HS-5 (cell line): ENCODE measurements at regions not wholly inside any gene's neighbourhood (a gene's known extent, or its start where the extent isn't known, plus 50 kb on each side); places are given as distances from the start of the nearest gene placed in this dataset.

Experiments
- DNase-seq: peaks from one replicate; pipeline ENCODE4 v3.0.0-alpha.2; 2012; ENCODE audit warnings: low read depth

DNA sequence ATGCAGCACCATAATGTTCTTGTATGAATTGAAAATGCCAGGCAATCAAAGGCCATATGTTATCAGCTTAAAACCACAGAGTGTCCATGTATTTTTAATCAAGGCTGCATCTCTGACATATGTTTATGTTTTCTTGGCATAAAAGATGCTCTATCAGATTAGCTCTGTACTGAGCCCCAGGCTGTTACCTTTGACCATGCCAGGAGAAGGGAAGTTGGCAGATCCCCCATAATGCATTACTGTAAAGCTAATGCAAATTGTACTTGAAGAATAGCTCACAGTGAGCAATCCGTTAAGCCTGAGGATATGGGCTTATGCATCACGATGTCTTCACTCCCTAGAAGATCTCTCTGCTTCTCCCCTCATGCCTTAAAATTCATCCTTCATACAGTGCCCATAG lies 414.4 kb downstream of the BRINP1 start:
- DNase-seq, result no peak

DNA sequence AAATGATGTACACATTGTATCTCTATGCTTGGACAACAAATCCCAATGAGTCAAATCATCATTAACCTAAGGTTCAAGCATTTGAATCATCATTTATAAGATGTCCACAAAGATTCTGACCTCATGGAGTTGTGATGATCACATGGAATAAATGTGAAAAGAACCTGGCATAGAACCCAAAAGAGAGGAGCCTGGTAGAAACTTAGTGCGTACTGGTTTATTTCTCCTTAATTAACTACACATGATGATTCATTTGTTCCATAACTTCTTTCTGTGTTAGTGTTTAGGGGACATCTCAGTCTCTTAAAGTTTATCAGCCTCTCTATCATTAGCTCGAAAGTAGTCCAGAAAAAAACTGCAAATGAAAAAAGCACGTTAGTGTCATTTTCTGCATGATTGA lies 411.6 kb downstream of the BRINP1 start:
- no peak for DNase-seq

DNA sequence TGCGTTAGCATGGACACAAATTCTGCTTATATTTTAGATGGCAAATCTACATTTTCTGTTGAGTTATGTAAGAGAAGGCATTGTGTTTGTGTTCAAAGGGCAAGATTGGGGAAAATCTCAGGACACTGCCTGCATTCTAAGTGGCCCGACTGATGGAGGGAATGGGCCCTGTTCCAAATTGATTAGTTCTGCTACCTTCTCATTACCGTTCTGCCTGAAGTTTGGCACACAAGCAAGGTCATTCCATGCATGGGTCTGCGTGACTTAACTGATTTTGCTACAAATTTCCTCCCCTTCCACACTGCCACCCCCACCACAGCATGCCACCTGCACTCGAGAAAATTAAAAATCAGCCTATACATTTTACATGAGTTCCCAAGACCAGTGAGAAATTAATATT lies 409.9 kb downstream of the BRINP1 start:
- DNase-seq, result no peak

DNA sequence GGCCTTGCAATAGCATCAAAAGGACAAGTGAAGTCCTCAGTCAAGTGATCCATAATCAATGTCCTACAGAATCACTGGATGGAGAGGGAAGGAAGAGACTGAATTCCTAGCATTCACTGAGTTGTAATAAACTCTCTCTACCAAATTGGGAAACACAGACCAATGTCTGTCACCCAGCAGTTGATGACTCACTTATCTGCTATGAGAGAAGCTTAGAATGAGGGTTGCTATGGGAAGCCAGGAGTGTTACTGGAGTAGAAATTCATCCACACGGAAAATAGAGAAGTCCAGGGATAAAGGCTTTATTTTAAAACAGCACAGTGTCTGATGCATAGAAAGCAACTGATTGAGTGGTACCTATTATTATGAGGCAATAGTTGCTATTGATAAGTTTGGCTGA lies 407.4 kb downstream of the BRINP1 start:
- peak; percentile 80 for DNase-seq

DNA sequence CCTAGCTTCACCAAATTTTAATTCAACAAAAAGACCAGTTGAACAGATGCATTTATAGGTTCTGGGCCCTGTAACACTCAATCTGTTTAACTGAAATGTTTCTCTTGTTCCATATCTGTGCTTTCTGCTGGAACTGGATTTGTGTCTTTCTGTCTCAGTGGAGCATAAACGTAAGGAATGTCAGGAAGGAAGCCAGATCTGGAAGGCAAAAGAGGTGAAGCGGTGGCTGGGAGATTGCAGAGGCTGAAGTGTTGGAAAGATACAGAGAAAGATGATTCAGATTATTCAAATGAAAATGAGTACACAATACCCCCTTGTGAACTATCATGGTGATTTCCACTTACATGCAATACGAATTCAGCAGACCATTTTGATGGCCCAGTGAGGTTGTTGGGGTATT lies 406.8 kb downstream of the BRINP1 start:
- no peak for DNase-seq

DNA sequence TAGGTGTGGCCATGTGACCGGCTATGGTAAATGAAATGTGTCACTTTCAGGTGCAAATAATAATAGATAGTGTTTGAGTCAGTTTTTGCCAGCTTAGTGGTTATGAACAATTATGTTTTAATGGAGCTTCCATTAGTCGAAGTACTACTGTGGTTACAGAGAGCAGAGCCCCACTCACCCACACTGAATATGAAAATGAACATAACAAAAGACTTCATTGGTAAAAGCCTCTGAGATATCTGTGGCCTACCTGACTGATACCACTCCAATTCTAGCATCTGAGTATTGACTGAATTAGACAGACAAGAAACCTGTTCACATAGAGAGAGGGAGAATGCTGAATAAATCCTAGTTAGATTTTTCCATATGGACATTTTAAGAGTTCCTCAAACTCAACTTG lies 405.6 kb downstream of the BRINP1 start:
- no peak for DNase-seq

DNA sequence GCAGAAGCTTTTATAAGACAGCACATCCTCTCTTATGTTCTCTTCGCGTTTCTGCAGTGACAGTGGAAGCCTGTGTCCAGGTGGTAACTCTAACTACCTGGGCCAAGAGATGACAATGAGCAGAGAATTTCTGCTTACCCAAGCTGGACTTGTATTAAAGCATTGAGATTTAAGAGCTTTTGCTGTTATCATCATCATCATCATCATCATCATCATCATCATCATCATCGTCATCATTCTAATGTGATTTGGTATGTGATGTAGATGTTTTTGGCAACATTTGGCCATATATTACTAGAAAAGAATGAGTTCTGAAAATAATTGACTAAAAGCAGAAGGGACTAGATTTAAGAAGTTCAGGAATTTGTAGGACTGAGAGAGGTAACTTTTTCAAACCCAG lies 401.3 kb downstream of the BRINP1 start:
- DNase-seq, result no peak

DNA sequence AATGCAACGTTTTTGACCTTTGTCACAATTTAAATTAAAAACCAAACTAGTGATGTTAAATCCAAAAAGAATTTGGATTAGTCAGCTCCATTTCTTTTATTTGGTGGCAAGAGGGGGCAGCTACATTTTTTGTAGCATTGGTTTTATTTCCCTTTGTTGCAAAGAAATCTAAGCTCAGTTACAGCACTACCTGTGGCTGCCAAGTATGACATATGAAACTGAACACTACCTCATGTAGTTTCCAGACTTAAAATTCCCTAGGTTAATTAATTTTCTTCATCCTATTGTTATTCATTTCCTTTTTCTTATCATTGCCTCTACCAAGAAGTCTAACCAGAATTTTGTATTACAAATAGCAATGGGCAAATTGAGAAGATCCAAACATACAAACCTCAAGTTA lies 393.5 kb downstream of the BRINP1 start:
- DNase-seq, result no peak

DNA sequence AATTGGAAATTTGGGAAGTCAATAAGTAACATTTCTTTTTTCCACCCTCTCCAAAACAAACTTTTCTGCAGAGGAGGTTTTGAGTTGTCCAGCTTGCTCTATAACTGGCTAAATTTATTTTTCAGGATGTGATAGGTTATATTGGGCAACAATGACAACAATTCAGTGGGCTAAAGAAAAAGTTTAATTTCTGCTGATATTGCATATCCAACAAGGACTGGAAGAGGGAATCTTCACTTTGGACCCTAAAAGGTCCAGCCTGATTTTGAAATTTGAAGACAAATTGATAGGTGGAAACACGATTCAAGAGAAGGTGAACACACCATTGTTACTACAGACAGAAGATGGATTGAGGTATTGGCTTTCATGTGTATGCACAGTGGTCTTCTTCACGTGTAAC lies 393.1 kb downstream of the BRINP1 start:
- no peak for DNase-seq

DNA sequence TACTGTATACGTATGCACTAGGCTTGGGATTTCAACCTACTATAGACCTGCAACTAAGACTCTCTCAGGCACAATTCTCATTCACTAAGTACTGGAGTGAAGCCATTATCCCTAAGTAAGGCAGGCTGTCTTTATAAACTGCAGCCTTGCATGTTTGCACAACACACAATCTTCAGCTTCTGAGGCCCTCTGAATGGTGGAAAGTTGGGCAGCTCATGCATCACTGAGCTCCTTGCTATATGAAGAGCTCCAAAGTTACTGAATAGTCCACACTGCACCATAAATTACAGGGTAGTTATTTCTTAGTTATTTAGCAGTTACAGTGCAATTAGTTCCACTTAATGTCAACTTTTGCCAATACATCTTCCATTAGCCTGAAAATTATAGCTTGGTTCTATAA lies 384.6 kb downstream of the BRINP1 start:
- DNase-seq, result no peak

DNA sequence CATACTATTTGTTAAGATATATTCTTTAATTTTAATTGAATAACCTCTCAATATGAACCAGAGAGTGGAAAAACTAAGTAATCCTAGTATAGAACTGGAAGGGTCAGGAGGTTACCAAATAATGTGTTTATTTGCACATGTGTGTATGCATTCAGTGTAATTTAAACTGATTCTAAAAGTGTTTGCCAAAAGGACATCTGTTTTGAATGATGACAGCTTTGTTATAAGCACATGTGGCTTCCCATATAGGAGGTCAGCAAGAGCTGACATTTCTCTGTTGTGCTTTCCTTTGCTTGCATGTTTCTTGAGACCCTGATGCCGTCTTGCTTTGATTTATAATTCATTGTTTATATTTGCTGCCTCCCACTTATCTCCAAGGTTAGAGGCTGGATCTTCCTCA lies 383.4 kb downstream of the BRINP1 start:
- no peak for DNase-seq

DNA sequence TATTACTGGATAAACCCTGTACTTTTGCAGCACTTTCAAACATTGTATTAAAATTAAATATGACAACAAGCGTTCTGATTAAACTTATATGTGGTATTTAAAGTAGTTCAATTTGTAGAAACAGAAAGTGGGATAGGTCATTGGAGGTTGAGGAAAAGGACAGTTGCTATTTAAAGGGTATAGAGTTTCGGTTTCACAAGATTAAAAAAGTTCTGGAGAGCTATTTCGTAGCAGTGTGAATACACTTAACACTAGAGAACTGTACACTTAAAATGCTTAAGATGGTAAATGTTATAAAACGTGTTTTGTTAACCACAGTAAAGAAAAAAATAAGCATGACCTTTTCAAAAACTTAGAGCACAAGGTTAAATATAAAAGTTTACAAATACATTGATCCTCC lies 382.1 kb downstream of the BRINP1 start:
- no peak for DNase-seq

DNA sequence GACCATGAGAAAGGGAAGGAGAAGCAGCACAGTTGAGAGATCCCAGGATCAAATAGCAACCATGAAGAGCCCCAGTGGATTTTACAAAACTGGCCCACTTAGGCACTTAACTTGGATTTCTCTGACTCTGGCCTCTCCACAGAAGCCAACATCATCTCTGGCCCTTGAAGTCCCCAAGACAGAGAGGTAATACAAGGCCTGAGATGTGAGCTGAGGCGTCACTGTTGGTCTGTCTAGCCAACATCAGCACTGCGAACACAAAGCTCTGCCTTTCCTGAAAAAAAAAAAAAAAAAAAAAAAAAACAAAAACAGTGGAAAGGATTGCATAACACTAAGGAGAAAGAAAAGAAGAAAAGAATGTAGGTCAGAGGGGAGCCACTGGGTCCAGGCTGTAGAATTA lies 378.3 kb downstream of the BRINP1 start:
- DNase-seq, result no peak

DNA sequence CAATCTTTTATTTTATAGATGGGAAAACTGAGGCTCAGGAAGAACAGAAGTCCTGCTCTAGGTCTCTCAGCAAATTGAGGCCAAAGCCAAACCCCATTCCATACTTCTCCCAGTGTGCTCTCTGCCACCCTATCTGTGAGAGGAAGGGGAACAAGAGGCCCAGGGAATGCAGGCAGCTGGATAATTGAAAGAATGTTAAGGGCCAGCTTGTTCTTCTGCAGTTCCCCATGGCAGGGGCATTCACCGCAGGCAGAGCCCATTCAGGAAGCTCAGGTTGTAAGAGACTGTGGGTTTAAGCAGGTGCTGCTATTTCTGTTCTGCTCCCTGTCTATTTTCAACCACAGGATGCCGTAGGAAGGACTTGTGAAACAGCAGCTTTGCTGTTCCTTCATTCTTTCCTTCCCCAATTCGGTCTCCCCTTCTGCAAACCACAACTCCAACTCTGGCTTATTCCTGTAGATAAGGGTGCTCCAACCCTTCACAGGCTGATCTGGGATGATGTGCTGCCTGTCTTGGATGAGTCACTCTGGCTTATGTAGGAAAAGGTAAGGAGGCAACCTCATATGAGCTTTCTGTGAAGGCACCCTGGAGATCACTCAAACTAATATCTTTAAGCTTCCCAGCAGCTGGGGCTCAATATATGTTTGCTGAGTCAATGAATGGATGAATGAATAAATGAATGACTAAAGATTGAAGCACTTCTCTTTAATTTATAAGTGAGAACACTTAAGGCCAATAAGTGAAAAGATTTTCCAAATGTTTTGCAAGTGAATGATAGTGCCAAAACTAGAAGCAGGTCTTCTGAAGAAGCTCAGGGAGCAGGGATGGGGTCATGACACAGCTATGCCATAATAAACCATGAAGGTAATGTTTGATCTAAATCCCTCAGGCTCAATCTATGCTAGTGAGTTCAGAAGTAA lies 377.6 kb downstream of the BRINP1 start:
- DNase-seq, result no peak

DNA sequence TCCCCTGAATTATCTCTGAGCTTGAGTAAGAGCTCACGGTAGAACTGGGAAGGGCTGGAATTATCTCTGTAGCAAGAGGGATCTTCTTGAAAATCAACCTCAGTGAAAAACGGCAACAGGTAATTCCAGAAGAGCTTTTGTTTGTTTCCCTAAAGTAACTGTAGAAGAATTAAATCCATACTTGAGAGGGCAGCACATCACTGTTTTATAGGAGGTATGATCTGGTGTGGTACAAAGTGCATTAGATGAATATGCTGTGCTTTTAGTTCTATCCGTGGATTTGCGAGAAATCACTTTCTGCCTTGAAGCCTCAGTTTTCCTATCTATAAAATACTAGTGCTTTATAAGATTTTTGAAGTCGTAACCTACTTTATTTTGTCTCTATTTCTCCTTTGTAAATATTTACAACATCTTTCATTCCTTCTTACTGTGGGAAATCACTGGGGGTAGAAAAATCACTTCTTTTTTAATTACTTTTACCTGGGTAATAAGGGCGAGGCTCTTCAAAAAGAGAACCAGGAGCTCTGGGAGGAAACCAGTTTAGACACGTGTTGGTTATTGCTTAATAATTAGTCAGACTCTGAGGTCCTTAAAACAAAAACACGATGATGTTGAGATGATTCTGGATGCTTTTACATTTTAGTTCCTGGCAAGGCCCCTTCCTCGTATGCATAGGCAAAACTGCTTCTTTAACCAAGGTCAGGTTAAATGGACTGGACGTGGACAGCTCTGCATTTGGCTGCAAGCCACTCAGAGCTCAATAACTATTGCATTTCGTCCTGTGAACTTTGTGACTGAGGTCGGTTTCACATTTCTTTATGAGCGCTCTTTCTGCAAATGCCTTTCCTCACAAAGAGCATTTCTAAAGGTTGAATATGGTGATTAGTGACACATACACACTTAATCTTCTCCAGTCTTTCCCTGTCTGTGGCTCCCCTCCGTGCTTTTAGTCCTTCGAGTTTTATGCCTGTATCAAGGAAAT lies 376.1 kb downstream of the BRINP1 start:
- no peak for DNase-seq

DNA sequence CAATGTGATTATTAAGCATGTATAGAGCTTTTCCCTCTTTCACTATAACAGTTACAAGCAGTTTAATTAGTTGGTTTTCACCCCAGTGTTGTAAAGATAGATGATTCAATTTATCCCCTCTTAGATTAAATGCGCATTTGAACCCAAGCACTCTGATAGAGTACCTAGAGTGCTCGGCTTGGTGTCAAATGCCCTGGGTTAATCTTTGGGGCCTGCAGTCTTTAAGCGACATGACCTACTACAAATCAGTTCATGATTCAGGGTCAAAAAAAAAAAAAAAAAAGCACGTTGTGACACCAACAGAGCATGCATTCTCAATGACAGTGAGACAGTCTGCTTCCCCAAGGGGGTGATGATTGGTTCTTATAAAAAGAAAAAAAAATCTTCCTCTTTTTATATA lies 375.3 kb downstream of the BRINP1 start:
- no peak for DNase-seq

DNA sequence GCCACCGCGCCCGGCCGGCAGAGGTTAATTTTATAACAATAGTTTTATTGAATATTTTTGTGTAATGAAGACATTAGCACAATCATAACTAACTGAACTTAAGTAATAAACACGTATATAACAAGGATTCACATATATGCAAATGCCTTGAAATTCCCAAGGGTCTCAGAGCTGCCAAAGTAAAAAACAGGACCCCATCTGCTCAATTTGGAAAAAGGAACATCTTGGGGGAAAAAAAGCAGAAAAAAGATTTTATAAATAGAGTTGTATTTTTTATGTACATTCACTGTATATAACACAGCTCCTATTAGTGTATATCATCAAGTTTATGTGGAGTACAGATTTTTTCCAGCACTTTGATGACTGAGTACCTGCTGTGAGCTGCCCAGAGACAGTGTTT lies 366.7 kb downstream of the BRINP1 start:
- DNase-seq, result no peak

DNA sequence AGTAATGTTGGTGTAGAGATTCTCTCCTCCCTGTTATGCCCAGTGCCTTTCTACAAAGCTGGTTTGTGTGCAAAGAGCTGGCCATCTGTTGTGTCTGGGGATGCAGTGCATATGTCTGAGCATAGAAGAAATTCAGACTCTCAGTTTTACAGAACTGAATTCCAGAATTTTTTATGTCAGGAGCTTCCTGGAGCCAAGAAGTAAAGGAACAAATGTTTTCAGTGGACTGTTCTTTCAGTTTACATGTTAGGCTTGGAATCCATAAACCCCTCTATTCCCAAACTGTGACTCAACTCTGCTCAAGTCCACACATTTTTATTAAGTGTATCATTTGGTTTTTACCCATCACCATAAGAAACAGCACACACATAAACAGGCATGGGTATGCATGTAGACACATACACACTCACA lies 366.0 kb downstream of the BRINP1 start:
- DNase-seq, result peak; percentile 29

DNA sequence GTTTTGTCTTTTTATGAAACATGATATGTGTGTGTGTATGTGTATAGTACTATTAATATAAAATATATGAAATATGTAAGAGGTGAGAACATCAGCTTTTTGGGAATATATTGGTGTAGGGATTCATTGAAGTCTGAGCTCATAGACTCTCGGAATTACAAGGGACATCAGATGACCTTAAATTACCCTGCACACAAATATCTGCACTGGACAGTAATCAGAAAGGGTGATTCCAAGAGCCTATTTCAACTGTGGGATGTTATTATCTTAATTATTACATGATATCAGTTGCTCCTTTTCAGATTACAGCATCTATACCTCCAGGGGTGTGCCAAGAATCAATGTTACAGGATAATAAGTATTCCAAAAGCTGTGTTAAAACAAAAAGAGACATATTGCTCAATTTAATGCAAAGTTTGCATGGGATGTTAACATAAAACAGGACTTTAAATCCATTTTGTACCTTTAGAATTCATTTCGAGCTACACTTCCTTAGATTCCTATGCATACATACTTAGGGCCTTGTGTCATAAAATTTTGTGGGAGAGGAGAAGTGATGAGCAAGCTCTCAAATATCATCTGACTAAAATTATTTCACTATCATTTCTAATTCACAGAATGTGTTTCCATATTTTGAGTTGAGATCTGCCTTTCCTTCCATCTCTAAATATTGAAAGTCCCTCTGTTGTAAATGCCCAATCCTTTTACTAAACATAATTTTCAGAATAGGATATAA lies 365.2 kb downstream of the BRINP1 start:
- peak; percentile 70 for DNase-seq

DNA sequence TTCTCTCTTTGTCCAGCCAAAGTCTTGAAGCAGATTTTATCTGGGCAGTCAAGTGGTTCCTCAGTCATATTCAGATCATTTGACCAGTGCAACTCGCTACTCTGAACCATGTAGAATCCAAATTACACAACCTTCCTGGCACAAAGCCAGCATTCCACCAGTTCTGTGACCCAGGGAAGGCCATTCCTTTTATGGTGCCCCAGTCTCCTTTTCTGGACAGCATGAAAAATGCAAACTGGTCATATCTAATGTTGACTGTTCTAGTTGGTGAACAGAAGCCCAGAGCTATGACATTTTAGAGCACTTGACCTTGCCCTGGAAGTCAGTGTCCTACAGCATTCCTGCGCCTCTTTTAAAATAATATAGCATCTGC lies 364.6 kb downstream of the BRINP1 start:
- DNase-seq, result peak; percentile 89

DNA sequence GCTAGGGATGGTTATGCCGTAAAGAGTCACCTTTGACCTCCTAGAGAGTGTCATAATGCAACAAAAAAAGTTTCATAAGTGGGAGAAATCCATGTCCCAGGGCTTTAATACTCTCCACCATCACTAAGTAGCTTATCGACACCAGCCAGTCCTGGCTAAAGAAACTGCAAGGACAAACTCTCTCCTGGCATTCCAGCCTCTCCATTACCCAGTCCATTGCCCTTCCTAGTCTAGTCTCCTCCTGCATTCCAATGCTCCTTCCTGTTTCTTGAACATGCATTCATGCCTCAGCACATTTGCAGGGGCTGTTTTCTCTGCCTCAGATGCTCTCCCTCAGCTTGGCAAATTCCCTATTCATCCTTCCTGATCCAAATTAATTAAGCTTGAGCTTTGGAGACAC lies 364.1 kb downstream of the BRINP1 start:
- no peak for DNase-seq

DNA sequence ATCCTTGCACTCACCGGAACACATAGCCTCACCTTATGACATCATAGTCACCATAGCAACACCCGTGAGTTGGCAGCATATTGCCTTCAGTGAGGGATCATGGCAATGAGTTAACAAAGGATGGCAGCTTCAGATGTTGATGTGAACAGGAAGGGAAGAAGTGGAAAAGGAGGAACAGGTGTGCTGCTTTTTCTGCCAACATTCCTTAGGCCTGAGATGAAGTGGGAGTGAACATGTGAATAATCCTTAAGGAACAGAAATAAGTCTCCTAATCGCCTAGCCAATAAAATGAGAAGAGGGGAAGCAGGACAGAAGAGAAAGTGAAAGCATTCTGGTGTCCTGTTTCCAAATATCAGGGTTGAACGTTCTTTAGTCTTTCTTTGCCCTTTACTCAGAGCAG lies 360.0 kb downstream of the BRINP1 start:
- peak; percentile 55 for DNase-seq
